CD14-positive monocyte (primary cell): ENCODE measurements at regions not wholly inside any gene's neighbourhood (a gene's known extent, or its start where the extent isn't known, plus 50 kb on each side); places are given as distances from the start of the nearest gene placed in this dataset.

Experiments
- DNase-seq, 3 donors: peaks; one replicate each; pipeline ENCODE4 v3.0.0-alpha.2; 2011 to 2022
- H2AFZ ChIP-seq: 2 replicates; pipeline ENCODE4 v1.6.0; 2012; ENCODE audit warnings: mild to moderate bottlenecking, low read depth, low read length, inconsistent platforms; ENCODE audit not compliant: insufficient read depth, poor library complexity, severe bottlenecking
- H3K27ac ChIP-seq, 2 donors: 1 replicate in 1 of 2; 2 replicates in 1 of 2; pipeline ENCODE4 v1.5.1; 2012 to 2013; ENCODE audit warnings: low read length in 2 of 2, control low read depth in 1 of 2, inconsistent platforms in 1 of 2, low read depth in 1 of 2, mild to moderate bottlenecking in 1 of 2
- H3K27me3 ChIP-seq, 2 donors: one replicate each; pipeline versions ENCODE4 v1.6.0 to v1.6.1; 2011 to 2013; ENCODE audit warnings: low read length in 2 of 2; ENCODE audit not compliant: control insufficient read depth in 2 of 2, insufficient read depth in 2 of 2
- H3K36me3 ChIP-seq, 2 donors: replicated peaks in 1 of 2; 1 replicate in 1 of 2; 2 replicates in 1 of 2; pipeline versions ENCODE4 v1.5.1 to v1.6.1; 2012 to 2013; ENCODE audit warnings: low read length in 2 of 2, control low read depth in 1 of 2, inconsistent platforms in 1 of 2, mild to moderate bottlenecking in 1 of 2; ENCODE audit not compliant: insufficient read depth in 2 of 2, control insufficient read depth in 1 of 2
- H3K4me1 ChIP-seq, 2 donors: 1 replicate in 1 of 2; 2 replicates in 1 of 2; pipeline versions ENCODE4 v1.5.1 to v1.6.1; 2012 to 2013; ENCODE audit warnings: low read length in 2 of 2, control low read depth in 1 of 2, inconsistent platforms in 1 of 2, mild to moderate bottlenecking in 1 of 2, moderate library complexity in 1 of 2; ENCODE audit not compliant: insufficient read depth in 2 of 2, control insufficient read depth in 1 of 2
- H3K4me2 ChIP-seq: replicated peaks from 2 replicates; pipeline ENCODE3; 2012; ENCODE audit warnings: low read length, moderate library complexity, mild to moderate bottlenecking; ENCODE audit not compliant: poor library complexity, severe bottlenecking; ENCODE audit errors: extremely low read depth
- H3K4me3 ChIP-seq, 3 experiments: fragments of 200-600 bp in 1 of 3; sonication (generic) in 1 of 3; replicated peaks in 1 of 3; 1 replicate in 2 of 3; 2 replicates in 1 of 3; pipeline ENCODE4 v1.5.1; 2011 to 2013; ENCODE audit warnings: low read length in 3 of 3, mild to moderate bottlenecking in 3 of 3, control low read depth in 2 of 3, low read depth in 2 of 3, inconsistent platforms in 1 of 3, moderate library complexity in 1 of 3
- H3K79me2 ChIP-seq: 2 replicates; pipeline ENCODE4 v1.6.0; 2012; ENCODE audit warnings: mild to moderate bottlenecking, control low read depth, inconsistent platforms, low read length, moderate library complexity; ENCODE audit not compliant: insufficient read depth
- H3K9ac ChIP-seq: 2 replicates; pipeline ENCODE4 v1.6.0; 2017; ENCODE audit warnings: low read length, mild to moderate bottlenecking; ENCODE audit not compliant: insufficient read depth, poor library complexity, severe bottlenecking
- H3K9me3 ChIP-seq, 2 donors: replicated peaks in 1 of 2; 1 replicate in 1 of 2; 2 replicates in 1 of 2; pipeline versions ENCODE4 v1.5.1 to v1.6.1; 2012 to 2013; ENCODE audit warnings: low read length in 2 of 2, control low read depth in 1 of 2; ENCODE audit not compliant: control insufficient read depth in 1 of 2, insufficient read depth in 1 of 2
- H4K20me1 ChIP-seq: 2 replicates; pipeline ENCODE4 v1.6.0; 2012; ENCODE audit warnings: mild to moderate bottlenecking, low read length, control low read depth, moderate library complexity; ENCODE audit not compliant: insufficient read depth
- H3K27ac Mint-ChIP-seq, 7 donors: one replicate each; pipeline ENCODE4 v1.8.0; 2020; ENCODE audit warnings: mild to moderate bottlenecking in 7 of 7, mixed read lengths in 7 of 7, moderate library complexity in 6 of 7, inconsistent platforms in 2 of 7
- H3K27me3 Mint-ChIP-seq, 3 donors: one replicate each; pipeline ENCODE4 v1.8.0; 2021 to 2022; ENCODE audit warnings: low read depth in 3 of 3, mild to moderate bottlenecking in 3 of 3, mixed read lengths in 3 of 3, moderate library complexity in 3 of 3, inconsistent platforms in 1 of 3
- H3K36me3 Mint-ChIP-seq, 2 donors: one replicate each; pipeline ENCODE4 v1.8.0; 2020; ENCODE audit warnings: mixed read lengths in 2 of 2, inconsistent platforms in 1 of 2, mild to moderate bottlenecking in 1 of 2
- H3K4me1 Mint-ChIP-seq: one replicate; pipeline ENCODE4 v1.8.0; 2020; ENCODE audit warnings: mild to moderate bottlenecking, mixed read lengths
- H3K4me3 Mint-ChIP-seq, 2 donors: one replicate each; pipeline ENCODE4 v1.8.0; 2020; ENCODE audit warnings: mild to moderate bottlenecking in 2 of 2, mixed read lengths in 2 of 2, moderate library complexity in 1 of 2
- H3K9me3 Mint-ChIP-seq, 7 donors: one replicate each; pipeline ENCODE4 v1.8.0; 2020 to 2022; ENCODE audit warnings: mixed read lengths in 7 of 7, mild to moderate bottlenecking in 6 of 7, moderate library complexity in 6 of 7, inconsistent platforms in 2 of 7
- WGBS: methylation state at CpG from one replicate; pipeline ENCODE4 v1.1.5; 2013; ENCODE audit warnings: missing lambda C conversion rate; ENCODE audit not compliant: insufficient coverage; 5-methylcytosine and 5-hydroxymethylcytosine counted together
- intact Hi-C, 2 donors: fragments of 100-400 bp; cut with micrococcal nuclease; formaldehyde crosslinking; loops; one replicate each; pipeline versions ENCODE4 v1.15.0 to v1.15.1; 2023
- TF ChIP-seq, protein P1 (sequence below): fragments of 200-600 bp; IDR thresholded peaks from one replicate; pipeline ENCODE4 v1.8.0; 2022; ENCODE audit warnings: antibody characterized with exemption, mild to moderate bottlenecking

DNA sequence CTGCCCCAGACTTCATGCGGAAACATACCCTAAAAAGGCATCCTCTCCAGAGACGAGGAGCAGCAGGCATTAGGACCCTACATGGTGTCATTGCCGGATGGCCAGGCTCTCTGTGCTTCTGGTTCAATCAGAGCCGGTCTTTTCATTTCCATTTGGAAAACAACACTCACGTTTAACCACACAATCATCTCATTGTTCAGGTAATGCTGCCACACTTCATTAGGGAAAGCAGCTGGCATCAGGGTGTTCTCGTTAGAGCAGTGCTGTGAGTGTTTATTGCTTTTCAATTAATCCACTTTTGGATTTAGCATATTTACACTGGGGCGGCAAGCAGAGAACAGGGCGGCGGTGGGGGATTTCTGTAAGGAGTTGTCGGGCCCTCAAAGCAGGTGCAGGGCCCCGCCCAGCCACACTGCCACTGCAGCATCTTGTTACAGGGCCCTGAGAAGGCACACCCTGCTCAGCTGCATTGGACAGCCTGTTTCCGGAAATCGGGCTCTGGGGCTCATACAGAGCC lies 338.6 kb downstream of the SHANK2 start:
- Histone ChIP-seq H3K9ac (no peak overlapping the region), H2AFZ (no peak overlapping the region), H3K79me2 (no peaks in the 10 kb centered on the region), H4K20me1 (no peaks in the 10 kb centered on the region), H3K4me3 (no peak overlapping the region), H3K4me1 (no peaks in the 10 kb centered on the region), H3K36me3 (no peaks in the 10 kb centered on the region), H3K27ac (no peak overlapping the region), H3K27me3 (no peaks in the 10 kb centered on the region), H3K4me2 (no peak overlapping the region), H3K9me3 (peaks cover 0 to 9% of the 10 kb centered on the region in 2 donors)
- H3K36me3 Mint-ChIP-seq: no peaks in the 10 kb centered on the region
- H3K4me1 Mint-ChIP-seq: peaks cover 4% of the 10 kb centered on the region
- H3K4me3 Mint-ChIP-seq: no peak overlapping the region
- H3K27me3 Mint-ChIP-seq: peaks cover 2 to 16% (median 4%) of the 10 kb centered on the region in 3 donors
- intact Hi-C loops: no loop called here
- TF ChIP-seq, protein P1, sequence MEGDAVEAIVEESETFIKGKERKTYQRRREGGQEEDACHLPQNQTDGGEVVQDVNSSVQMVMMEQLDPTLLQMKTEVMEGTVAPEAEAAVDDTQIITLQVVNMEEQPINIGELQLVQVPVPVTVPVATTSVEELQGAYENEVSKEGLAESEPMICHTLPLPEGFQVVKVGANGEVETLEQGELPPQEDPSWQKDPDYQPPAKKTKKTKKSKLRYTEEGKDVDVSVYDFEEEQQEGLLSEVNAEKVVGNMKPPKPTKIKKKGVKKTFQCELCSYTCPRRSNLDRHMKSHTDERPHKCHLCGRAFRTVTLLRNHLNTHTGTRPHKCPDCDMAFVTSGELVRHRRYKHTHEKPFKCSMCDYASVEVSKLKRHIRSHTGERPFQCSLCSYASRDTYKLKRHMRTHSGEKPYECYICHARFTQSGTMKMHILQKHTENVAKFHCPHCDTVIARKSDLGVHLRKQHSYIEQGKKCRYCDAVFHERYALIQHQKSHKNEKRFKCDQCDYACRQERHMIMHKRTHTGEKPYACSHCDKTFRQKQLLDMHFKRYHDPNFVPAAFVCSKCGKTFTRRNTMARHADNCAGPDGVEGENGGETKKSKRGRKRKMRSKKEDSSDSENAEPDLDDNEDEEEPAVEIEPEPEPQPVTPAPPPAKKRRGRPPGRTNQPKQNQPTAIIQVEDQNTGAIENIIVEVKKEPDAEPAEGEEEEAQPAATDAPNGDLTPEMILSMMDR: no peak
- H3K9me3 Mint-ChIP-seq: peaks cover 0 to 8% (median 5%) of the 10 kb centered on the region in 7 donors
- DNase-seq: no peak
- no peak overlapping the region for H3K27ac Mint-ChIP-seq
- WGBS: 77% methylated on average over 12 of the region's 13 CpGs

DNA sequence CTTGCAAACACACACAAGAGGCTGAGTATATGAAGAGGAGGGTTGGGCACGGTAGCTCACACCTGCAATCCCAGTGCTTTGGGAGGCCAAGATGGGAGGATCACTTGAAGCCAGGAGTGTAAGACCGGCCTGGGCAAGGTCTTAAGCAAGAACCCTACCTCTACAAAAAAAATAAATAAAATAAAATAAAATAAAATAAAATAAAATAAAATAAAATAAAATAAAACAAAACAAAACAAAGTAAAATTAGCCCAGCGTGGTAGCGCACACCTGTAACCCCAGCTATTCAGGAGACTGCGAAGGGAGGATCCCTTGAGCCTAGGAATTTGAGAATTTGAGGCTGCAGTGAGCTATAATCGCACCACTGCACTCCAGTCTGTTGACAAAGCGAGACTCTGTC lies 337.9 kb downstream of the SHANK2 start:
- WGBS: no CpG with 5 or more reads among the region's 7 CpGs
- DNase-seq: no peak
- H3K4me1 Mint-ChIP-seq: peaks cover 4% of the 10 kb centered on the region
- H3K27me3 Mint-ChIP-seq: peaks cover 2 to 19% (median 4%) of the 10 kb centered on the region in 3 donors
- H3K9ac ChIP-seq: no peak overlapping the region
- H3K27me3 ChIP-seq: no peaks in the 10 kb centered on the region
- H3K4me1 ChIP-seq: no peaks in the 10 kb centered on the region
- intact Hi-C loops: no loop called here
- H2AFZ ChIP-seq: no peak overlapping the region
- TF ChIP-seq, protein P1: no peak
- no peak overlapping the region for H3K27ac ChIP-seq
- no peaks in the 10 kb centered on the region for H3K79me2 ChIP-seq
- no peak overlapping the region for H3K4me3 ChIP-seq
- peaks cover 2 to 13% (median 10%) of the 10 kb centered on the region in 7 donors for H3K9me3 Mint-ChIP-seq
- no peak overlapping the region for H3K27ac Mint-ChIP-seq
- no peak overlapping the region for H3K4me3 Mint-ChIP-seq
- H3K9me3 ChIP-seq: peaks cover 0 to 12% of the 10 kb centered on the region in 2 donors
- H3K4me2 ChIP-seq: no peak overlapping the region
- H3K36me3 ChIP-seq: no peaks in the 10 kb centered on the region
- no peaks in the 10 kb centered on the region for H4K20me1 ChIP-seq
- H3K36me3 Mint-ChIP-seq: no peaks in the 10 kb centered on the region
